ENCODE measurements at regions not wholly inside any gene's neighbourhood (a gene's known extent, or its start where the extent isn't known, plus 50 kb on each side); places are given as distances from the start of the nearest gene placed in this dataset.

- no peak for DNase-seq (ENCODE audit: low read depth)
Observed at GRCh38 chr15:62950462-62950931, 92.0 kb upstream of the TPM1 start.

- DNase-seq (ENCODE audit: low read depth): no peak
Observed at GRCh38 chr15:62951481-62951880, 91.1 kb upstream of the TPM1 start.

DNA sequence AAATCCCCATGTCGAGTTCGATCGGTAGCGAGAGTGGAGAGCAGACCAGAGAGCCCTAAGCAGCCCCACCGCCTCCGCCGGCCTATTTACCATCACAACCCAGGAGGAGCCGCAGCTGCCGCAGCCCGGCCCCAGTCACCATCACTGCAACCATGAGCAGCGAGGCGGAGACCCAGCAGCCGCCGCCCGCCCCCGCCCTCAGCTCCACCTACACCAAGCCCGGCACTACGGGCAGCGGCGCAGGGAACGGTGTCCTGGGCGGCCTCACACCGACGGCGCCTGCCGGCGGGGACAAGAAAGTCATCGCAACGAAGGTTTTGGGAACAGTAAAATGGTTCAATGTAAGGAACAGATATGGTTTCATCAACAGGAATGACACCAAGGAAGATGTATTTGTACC lies 89.5 kb upstream of the TPM1 start:
- DNase-seq (ENCODE audit: low read depth): no peak

- no peak for DNase-seq (ENCODE audit: low read depth)
Observed at GRCh38 chr15:62953496-62954045, 89.0 kb upstream of the TPM1 start.

DNA sequence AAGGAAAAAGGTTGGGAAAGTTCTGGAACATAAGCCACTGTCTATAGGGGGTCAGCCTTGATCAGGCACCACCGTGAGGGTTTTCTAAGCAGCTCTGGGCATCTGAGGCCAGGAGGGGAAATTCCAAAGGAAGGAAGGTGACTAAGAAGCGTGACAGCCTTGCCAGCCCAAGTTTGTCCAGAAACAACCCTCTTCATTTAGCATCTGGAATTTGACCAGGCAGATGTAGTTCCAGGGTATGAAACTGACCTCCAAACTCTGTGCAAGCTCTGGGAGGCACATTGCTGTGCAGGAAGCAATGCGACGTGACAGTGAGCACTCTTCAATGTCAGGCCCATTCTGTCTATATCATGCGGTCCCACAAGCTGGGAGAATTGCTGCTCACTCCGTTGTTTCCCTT lies 85.4 kb upstream of the TPM1 start:
- DNase-seq (ENCODE audit: low read depth): no peak

- DNase-seq (ENCODE audit: low read depth): no peak
Observed at GRCh38 chr15:62958528-62959363, 83.8 kb upstream of the TPM1 start.

GRCh38 chr15:62961134-62961533 lies 81.4 kb upstream of the TPM1 start:
- no peak for DNase-seq (ENCODE audit: low read depth)

DNA sequence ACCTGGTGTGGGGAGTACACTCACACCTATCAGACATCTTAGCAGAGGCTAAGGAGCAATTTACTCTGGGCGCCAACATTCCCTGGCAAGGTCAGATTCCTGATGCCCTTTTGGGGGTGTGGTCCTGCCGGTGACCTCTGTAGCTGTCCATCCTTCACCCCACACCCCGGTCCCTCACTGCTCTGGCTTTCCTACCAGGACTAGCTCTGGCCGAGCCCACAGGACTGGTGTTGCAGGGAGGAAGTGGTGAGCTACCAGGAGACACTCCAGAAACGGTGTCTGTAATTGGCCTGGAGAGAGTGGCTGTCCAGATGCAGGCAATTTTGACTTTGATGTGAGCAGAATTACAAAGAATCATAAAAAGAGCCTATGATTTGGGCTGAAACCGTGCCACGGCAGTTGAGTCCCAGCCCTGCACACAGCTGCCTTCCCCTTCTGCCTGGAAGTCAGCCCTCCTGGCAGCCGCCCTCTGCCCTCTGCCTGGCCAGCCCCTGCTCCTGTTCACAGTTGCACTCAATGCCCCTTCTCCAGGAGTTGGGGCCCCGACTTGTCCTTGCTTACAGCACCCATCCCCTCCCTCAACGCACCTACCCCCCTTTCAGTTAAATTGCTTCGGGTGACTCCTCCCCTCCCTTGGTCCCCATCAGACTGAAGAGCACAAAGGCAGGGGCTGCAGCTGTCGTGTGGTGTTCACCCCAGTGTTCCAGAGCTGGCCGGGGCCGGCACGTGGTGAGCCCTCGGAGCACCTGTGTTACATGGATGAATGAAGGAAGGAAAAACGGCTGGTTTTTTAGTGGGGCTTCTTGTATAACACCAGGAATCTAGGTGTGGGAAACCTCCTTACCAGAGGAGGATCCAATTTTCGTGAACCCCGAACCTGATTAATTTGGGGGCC lies 80.2 kb upstream of the TPM1 start:
- DNase-seq (ENCODE audit: low read depth): no peak

DNA sequence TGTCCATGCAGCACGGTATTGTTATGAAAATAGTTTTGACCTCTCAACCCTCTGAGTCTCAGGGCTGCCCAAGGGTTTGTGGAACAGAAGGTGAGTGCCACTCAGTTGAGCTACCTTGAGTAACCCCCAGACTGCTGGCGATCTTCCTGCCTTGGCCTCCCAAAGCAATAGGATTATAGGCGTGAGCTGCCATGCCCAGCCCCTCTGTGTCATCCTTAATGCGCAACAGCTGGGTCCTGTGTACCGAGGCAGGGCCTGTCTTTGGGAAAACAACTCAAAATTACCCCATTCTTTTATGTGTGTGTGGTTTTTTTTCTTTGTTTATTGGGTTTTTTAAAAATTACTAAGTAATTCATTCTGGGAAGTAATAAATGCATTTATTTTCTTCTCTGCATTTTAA lies 78.3 kb upstream of the TPM1 start:
- no peak for DNase-seq (ENCODE audit: low read depth)

- no peak for DNase-seq (ENCODE audit: low read depth)
Observed at GRCh38 chr15:62966294-62967078, 76.1 kb upstream of the TPM1 start.

GRCh38 chr15:62968699-62969098 lies 73.8 kb upstream of the TPM1 start:
- DNase-seq (ENCODE audit: low read depth): no peak

- DNase-seq (ENCODE audit: low read depth): no peak
Observed at GRCh38 chr15:62969442-62970089, 73.0 kb upstream of the TPM1 start.

GRCh38 chr15:62972814-62973213 lies 69.7 kb upstream of the TPM1 start:
- no peak for DNase-seq (ENCODE audit: low read depth)

GRCh38 chr15:62975515-62975914 lies 67.0 kb upstream of the TPM1 start:
- no peak for DNase-seq (ENCODE audit: low read depth)

DNA sequence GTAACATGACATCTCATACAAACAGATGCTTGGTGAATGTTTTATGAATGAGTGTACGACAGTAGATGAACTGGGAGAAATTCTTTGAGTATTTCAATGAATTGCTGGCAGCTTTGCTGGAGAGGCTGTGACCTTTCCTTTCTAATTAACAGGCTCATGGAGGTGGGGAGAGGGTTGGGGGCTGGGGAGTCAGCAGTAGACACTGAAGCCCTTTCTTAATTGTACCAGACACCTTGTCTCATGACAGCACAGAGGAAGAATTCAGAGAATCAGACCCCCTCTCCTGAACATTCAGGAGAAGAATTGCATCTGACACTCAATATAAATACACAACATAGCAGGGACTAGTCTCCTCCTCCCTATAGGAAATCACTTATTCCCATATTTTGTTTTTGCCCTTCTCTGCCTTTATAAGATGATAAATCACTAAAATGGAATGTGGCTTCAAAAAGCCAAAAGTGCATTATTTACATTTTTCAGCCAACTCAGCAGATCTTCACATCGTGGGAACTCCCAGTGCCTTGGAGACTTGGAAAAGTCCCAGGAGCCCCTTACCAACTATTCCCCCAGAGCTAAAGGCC lies 66.2 kb upstream of the TPM1 start:
- no peak for DNase-seq (ENCODE audit: low read depth)

DNA sequence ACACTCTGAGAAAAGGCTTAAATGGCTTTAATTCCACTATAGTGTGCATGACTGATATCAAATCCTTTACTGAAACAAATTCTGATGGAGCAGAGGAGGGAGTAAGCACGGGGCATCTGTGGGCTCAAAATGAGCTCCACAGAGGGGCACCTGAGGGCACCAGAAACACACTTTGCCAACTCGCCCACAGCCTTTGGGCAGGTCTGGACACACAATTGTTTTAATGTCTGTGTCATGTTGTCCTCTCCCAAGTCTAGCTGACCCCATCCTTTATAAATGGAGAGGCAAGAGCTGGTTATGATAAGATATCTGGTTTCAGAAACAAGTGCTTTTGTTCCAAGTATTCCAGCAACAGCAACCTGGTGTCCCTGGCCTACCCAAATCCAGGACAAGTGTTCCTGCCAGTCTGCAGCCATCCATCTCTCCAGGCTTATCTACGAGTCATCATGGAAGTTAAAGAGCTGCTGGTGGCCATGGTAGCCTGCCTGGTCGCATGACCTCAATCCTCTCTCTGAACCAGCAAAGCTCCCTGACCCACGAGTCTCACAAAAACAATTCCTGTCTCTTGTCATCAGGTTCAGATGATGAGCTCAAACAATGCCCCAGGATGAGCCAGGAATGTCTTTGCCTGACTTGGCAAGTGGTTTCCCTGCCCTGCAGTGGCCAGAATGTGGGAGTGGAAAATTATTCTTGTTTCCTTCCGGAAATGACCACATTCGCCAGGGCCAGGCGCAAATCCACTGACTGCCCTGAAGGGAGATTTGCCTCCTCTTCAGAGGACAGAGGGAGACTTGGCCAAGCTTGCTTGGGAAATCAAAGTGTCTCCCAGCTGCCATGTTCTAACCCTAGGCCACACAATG lies 64.4 kb upstream of the TPM1 start:
- no peak for DNase-seq (ENCODE audit: low read depth)

GRCh38 chr15:62979252-62979651 lies 63.3 kb upstream of the TPM1 start:
- no peak for DNase-seq (ENCODE audit: low read depth)

- no peak for DNase-seq (ENCODE audit: low read depth)
Observed at GRCh38 chr15:62981071-62981470, 61.5 kb upstream of the TPM1 start.

- DNase-seq (ENCODE audit: low read depth): no peak
Observed at GRCh38 chr15:62983956-62984355, 58.6 kb upstream of the TPM1 start.

DNA sequence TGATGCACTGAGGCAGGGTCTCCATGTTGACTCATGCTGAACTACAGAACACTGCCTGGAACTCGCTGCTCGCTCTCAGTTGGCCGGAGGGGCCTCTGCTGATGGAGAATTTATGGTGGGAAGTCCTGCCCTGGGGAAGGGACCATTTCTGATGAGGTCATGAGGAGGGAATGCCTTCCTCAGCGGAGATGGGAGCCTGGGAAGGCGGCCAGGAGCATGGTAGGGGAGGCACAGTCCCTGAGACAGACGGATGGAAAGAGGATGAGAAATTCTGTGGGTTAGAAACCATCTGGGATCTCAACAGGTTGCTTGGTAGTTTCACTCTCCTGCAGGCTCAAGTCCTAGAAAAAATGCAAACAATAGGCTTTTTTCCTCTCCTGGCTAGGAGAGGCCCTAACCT lies 56.8 kb upstream of the TPM1 start:
- DNase-seq (ENCODE audit: low read depth): no peak
